ENCODE measurements at regions not wholly inside any gene's neighbourhood (a gene's known extent, or its start where the extent isn't known, plus 50 kb on each side); places are given as distances from the start of the nearest gene placed in this dataset.
"Not testable (repeated sequence)": the region's sequence is repeated elsewhere in the genome, so short reads cannot be mapped to it uniquely, and the experiment has no call there.

DNA sequence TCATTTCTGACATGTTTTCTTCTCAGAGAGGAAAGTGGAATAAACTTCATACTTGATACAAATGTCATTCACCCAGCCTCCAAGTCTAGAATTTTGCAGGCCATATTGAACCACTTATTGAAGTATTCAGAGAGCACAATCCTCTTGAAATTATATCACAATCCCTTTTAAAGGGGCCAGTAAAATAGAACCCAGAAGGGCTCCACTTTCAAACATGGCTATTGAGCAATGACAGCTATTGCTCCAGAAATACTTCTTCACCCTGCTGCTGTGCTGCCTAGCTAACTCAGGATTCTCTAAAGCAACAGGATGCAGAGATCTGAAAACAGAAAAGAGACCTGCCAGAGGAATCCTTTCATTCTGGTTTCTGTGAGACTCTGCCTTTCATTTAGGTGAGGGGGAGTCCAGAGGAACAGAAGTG, 275.0 kb upstream of the CDH5 start:
- TF ChIP-seq, protein P1, sequence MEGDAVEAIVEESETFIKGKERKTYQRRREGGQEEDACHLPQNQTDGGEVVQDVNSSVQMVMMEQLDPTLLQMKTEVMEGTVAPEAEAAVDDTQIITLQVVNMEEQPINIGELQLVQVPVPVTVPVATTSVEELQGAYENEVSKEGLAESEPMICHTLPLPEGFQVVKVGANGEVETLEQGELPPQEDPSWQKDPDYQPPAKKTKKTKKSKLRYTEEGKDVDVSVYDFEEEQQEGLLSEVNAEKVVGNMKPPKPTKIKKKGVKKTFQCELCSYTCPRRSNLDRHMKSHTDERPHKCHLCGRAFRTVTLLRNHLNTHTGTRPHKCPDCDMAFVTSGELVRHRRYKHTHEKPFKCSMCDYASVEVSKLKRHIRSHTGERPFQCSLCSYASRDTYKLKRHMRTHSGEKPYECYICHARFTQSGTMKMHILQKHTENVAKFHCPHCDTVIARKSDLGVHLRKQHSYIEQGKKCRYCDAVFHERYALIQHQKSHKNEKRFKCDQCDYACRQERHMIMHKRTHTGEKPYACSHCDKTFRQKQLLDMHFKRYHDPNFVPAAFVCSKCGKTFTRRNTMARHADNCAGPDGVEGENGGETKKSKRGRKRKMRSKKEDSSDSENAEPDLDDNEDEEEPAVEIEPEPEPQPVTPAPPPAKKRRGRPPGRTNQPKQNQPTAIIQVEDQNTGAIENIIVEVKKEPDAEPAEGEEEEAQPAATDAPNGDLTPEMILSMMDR (IDR thresholded peaks at IDR 0.05; ENCODE audit: insufficient read depth, missing control alignments), result no peak
- DNase-seq (ENCODE audit: insufficient read length, low spot score), result no peak
- no peak for FAIRE-seq

DNA sequence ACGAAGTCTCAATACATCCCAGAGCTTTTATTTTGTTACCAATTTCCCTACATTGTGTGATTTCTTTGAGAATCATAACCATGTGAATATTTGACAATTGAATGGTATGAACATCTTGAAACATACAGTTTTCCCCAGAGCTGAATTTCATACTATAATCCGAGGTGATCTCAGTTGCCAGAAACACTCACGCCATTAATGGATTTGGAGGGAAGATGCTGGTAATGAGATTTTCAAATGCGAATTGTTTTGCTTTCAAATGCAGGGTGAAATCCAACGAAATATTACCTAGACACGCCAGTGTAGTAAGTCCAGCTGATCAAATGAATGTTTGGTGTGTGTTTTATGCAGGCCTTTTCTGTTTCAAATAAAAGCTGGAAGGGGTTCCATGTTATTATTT, 277.8 kb upstream of the CDH5 start:
- DNase-seq (ENCODE audit: insufficient read length, low spot score) (no peak), FAIRE-seq (no peak)
- TF ChIP-seq, protein P1 (IDR thresholded peaks at IDR 0.05; ENCODE audit: insufficient read depth, missing control alignments), result no peak

GRCh38 chr16:66087308-66087707, 279.2 kb upstream of the CDH5 start:
- DNase-seq (ENCODE audit: insufficient read length, low spot score) (no peak), FAIRE-seq (no peak)
- TF ChIP-seq, protein P1 (IDR thresholded peaks at IDR 0.05; ENCODE audit: insufficient read depth, missing control alignments), result no peak

DNA sequence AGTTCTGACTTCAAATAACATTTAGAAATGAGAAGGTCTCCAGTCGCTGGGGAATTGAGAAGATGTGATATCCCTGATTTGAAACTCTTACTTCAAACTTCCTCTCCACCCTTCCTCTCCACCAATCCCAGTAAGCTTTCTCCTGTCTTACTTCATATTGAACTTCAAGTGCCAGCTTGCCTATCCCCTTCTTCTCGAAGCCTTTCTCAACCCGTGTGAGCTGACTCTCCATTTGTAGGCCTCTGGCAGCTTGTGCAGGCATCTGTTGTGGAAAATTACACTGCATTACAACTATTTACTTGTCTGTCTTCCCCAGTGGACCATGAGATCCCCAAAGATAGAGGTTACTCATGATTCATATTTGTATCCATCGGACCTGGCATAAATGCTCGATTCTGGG, 280.8 kb upstream of the CDH5 start:
- FAIRE-seq (no peak), DNase-seq (ENCODE audit: insufficient read length, low spot score) (no peak)
- TF ChIP-seq, protein P1 (IDR thresholded peaks at IDR 0.05; ENCODE audit: insufficient read depth, missing control alignments), result no peak

DNA sequence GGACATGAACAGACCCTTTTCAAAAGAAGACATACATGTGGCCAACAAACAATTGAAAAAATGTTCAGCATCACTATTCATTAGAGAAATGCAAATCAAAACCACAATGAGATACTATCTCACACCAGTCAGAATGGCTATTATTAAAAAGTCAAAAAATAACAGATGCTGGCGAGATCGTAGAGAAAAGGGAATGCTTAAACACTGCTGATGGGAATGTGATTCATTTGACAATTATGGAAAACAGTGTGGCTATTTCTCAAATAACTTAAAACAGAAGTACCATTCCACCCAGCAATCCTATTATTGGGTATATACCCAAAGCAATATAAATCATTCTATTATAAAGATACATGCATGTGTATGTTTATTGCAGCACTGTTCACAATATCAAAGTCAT, 281.8 kb upstream of the CDH5 start:
- FAIRE-seq; DNase-seq (ENCODE audit: insufficient read length, low spot score): not testable (repeated sequence)

- FAIRE-seq (no peak), DNase-seq (ENCODE audit: insufficient read length, low spot score) (no peak)
- TF ChIP-seq, protein P1 (IDR thresholded peaks at IDR 0.05; ENCODE audit: insufficient read depth, missing control alignments), result no peak
Measured at GRCh38 chr16:66084306-66084705, 282.2 kb upstream of the CDH5 start.

DNA sequence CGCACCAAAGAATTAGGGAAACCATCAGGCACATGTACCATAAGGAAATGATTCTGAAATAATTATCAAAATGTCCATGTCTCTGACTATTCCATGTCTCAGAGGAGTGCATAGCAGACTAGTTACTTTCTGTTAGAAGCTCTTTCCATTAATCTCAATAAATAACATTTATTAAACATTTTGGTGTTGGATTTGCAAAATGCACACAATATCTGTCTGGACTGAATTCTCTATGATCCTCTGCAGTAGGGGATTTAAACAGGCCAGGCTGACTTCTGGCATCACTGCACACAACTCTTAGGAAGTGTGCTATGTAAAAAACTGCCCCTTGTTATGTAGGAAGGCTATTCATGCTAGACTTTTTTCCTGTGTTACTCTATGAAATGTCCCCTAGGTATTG, 283.3 kb upstream of the CDH5 start:
- FAIRE-seq, result no peak
- no peak for DNase-seq (ENCODE audit: insufficient read length, low spot score)
- TF ChIP-seq, protein P1 (IDR thresholded peaks at IDR 0.05; ENCODE audit: insufficient read depth, missing control alignments), result no peak

GRCh38 chr16:66082424-66082823, 284.1 kb upstream of the CDH5 start:
- TF ChIP-seq, protein P1 (IDR thresholded peaks at IDR 0.05; ENCODE audit: insufficient read depth, missing control alignments), result no peak
- DNase-seq (ENCODE audit: insufficient read length, low spot score), result no peak
- FAIRE-seq, result no peak

All from D721Med (cell line).